GM21447 (cell line): ENCODE measurements at regions not wholly inside any gene's neighbourhood (a gene's known extent, or its start where the extent isn't known, plus 50 kb on each side); places are given as distances from the start of the nearest gene placed in this dataset.

Experiments
- ATAC-seq: cut with Tn5 transposase; IDR thresholded peaks from one replicate; pipeline ENCODE4 v1.9.1; 2021; ENCODE audit not compliant: unreplicated experiment

- ATAC-seq = no peak
Measured at GRCh38 chr15:100734586-100734985, 132.2 kb downstream of the ASB7 start.

GRCh38 chr15:100735129-100736053, 133.0 kb downstream of the ASB7 start:
- no peak for ATAC-seq

GRCh38 chr15:100737214-100737613, 134.8 kb downstream of the ASB7 start:
- ATAC-seq = no peak

DNA sequence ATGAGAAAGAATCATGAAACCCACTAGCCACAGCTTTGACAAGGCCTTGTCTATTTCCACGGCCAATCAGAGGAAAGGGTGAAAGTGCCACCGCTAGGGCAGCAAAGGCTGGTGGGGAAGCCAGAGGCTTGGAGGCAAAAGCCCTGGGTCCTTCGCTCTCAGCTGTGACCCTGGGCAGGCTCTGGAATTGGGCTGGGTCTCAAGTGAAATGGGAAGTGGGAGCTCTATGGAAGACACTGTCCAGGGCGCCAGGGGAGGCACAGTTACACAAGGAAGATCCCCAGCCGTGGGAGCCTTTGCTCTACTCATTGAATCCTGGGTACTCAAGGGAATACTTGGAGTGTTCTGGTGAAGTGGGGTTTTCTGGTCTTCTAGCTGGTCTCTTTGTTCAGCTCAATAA, 136.2 kb downstream of the ASB7 start:
- no peak for ATAC-seq

- no peak for ATAC-seq
Measured at GRCh38 chr15:100740138-100740537, 137.7 kb downstream of the ASB7 start.

- ATAC-seq = no peak
Measured at GRCh38 chr15:100751585-100751984, 128.0 kb upstream of the ALDH1A3 start.

DNA sequence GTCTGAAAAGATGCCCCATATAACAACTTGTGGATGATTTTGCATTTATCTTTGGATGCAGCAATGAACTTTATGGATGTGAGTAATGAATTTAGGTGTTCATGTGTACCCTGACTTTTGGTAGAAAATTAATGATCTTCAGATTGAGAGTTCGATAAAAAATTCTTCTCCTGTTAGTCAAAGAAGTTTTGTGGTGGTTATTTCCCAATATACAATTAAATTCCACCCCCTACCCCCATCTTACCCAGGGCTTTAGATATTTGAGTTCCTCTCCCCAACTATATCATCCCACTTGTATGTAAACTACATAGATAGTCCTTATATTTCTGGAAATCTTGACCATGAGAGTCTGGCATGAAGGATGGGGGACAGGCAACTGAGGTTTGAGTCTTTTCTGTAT, 126.1 kb upstream of the ALDH1A3 start:
- no peak for ATAC-seq

GRCh38 chr15:100757661-100758060, 122.0 kb upstream of the ALDH1A3 start:
- ATAC-seq = no peak

DNA sequence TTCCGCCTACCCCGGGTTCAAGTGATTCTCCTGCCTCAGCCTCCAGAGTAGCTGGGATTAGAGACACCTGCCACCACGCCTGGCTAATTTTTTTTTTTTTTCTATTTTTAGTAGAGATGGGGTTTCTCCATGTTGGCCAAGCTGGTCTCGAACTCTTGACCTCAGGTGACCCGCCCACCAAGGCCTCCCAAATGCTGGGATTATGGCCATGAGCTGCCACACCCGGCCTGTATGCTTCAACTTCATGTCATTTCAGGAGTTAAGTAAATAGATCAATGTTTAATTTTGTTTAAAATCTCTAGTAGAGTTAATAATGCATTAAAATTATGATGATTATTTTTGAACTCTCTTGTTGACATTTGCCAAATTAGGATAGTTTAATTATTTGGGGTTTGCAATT, 121.1 kb upstream of the ALDH1A3 start:
- no peak for ATAC-seq

DNA sequence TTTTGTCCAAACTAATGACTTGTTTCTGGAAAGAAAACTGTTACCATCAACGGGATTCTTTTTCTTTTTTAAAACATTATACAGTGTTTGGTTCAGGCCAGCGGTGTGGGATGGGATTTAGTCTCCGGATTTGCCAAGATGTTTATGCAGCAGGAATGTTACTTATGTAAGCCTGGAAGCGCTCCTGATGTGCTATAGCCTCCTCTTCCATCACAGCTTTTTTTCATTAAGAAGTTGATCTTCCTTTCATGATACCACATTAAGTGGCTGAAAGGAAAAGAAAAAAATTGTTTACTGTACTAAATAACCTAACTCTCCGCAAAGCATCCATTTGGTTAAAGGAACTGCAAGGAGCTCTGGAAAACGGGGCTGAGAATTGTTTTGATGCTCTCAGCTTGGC, 120.5 kb upstream of the ALDH1A3 start:
- ATAC-seq = no peak

DNA sequence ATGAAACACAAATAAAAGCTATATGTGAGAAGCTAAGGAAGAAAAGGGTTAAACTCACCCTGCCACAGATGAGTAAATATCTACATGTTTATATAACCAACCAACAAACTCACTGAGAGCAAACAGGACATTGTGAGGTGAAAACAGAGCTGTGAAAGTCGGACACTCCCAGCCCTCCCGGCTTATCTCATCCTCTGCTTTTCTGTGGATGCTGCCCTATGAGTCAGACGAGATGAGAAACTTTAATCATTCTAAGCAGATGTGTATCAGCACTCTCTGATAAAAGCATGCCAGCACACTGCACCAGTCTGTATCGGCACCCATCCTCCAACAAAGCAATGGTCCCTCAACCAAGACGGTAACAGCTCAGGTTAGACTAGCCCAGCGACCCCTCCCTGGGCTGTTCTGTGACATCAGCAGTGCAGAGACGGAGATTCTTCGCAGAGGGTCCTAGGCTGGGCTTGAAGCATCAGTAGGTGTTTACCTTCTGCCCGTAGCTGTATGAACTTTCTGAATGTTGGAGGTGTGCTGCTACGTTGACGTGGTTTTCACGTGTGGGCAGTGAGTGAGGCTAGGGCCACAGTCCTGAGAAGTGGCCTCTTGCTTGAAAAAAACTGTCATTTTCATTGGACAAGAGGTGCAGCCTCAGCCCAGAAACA, 119.8 kb upstream of the ALDH1A3 start:
- ATAC-seq = no peak

DNA sequence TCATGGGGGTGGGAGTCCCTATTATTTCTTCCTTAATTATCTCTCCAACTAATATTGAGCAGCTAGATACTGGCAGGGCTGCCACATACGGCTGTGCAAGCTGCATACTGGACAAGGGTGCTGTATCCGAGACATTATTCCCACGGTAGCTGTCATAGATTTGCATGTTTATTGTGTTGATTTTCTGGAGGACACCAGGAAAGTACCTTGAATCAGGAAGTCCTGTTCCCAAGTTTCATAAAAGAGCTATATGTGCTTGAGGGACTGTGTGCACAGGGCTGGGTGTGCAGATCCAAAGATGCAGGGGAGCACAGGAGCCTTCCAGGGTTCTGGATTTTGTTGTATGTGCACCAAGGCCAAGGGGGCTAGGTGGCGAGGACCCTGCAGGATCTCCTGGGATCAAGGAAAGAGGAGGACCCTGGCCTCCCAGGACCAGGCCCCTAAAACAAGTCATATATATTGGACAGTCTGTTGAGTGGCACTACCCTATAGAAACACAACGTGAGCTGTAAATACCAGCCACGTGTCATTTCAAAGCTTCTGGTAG, 119.2 kb upstream of the ALDH1A3 start:
- no peak for ATAC-seq

DNA sequence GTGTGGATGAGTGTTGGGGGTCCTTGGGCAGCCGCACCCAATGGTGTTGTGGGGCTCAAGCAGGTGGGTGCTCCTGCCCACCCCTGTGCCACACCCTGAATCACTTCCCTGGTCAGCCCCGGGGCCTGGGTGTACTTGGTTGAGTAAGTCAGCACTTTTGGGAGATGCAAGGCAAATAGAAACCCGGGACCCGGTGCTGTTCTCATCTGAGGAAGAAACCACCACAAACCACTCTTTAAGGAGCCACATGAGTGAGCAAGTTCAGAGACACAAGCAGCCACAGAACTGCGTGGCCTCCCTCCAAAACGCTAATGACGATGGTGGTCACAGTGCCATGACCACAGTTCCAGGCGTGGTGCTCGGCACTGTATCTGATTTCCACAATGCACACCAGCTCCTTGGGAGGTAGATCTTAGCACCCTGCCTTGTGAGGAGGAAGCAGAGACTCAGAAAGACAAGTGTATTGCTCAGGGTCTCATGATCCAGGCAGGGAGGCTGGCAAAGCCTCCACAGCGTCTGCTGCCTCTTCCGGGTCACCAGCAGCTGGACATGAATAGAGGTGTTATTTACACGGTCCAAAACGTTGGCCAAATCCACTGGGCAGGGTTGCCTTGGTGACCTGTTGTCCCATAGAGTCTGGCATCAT, 118.2 kb upstream of the ALDH1A3 start:
- no peak for ATAC-seq

DNA sequence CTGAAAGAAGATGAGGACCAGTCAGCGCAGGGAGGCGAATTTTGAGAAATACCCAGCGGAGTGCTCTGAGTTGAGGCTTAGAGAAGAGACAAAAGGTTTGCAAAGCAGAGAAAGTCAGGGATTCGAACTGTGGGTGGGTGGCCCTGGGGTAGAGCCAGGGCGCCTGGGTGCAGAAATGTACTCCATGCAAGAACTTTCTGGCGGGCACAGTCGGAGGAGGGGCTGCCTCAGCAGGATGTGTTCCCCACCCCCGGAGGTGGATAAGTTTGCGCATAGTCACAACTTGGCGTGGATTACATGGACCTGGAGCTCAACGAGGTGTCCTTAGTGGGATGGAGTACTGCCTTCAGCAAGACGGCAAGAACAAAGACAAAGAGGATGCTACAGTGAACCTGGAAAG, 117.3 kb upstream of the ALDH1A3 start:
- ATAC-seq = no peak

GRCh38 chr15:100762913-100763834, 116.5 kb upstream of the ALDH1A3 start:
- ATAC-seq = no peak

DNA sequence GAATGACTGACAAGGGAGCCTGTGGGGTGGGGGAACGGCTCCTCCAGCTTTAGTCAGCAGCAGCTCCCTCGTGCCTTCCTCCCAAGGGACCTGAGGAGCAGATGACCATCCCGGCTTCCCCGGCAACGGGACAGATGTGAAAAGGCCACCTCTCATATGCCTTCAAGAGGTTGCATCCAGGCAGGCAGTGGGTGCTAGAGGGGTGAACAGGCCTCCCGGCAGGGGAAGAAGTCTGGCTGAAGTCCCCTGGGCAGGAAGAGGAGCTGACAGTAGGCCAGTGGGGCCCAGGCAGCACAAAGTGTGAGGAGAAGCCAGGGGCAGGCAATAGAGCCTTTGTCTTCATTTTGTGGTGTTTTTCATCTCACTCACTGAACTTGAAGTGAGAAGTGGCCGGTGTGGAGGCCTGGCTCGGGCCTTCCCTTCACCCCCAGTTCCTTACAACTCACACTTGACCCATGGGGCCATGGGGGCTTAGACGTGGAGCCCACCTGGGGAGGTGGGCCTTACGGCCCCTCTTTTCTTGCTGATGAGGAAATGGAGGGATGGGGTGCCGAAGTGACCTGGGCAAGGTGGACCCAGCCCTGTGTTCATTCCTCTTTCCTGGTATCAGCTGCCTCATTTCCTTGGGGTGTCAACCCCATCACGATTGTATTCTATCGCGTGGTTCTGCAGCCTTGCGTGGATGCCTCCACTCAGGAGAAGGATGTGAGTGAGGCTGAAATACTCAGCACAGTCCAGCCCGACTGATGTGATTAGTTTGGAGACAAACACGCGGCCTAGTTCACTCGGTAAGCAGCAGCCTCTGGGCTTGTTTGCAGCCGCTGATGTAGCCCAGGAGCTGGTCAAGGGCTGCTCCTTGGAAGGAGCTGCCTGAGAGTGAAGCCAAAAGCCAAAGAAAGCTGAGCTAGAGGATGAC, 115.5 kb upstream of the ALDH1A3 start:
- no peak for ATAC-seq

DNA sequence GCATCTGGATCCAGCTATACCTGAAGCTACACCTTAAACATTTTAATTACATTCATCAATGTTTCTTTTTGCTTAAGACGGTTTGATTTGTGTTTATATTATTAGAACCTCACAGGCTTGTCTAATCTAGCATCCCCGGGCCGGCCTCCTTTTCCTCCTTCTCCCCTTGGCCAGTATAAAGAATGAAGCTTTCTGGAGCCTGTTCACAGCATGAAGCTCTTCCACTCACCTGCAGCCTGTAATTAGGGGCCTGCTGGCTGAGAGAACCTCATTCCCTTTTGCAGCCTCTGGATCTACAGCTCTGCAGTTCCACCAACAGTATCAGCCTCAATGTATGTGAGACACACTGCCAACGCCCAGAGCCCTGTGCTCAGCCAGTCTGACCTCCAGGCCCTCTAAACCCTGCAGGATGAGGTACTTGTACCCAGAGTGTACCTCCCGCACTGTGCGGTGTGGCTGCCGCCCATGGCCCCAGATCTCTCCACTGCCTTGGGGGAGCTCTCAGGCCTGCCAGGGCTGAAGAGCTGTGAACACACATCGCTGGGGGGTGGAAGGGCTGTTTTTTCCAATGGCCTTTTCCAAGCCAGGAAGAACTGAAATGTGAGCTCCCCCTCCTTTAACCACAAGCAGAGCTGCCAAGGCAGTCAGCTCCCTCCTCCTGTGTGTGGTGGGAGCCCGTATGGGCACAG, 114.7 kb upstream of the ALDH1A3 start:
- no peak for ATAC-seq

GRCh38 chr15:100765467-100766241, 114.0 kb upstream of the ALDH1A3 start:
- no peak for ATAC-seq
